ENCODE measurements at regions not wholly inside any gene's neighbourhood (a gene's known extent, or its start where the extent isn't known, plus 50 kb on each side); places are given as distances from the start of the nearest gene placed in this dataset.

DNA sequence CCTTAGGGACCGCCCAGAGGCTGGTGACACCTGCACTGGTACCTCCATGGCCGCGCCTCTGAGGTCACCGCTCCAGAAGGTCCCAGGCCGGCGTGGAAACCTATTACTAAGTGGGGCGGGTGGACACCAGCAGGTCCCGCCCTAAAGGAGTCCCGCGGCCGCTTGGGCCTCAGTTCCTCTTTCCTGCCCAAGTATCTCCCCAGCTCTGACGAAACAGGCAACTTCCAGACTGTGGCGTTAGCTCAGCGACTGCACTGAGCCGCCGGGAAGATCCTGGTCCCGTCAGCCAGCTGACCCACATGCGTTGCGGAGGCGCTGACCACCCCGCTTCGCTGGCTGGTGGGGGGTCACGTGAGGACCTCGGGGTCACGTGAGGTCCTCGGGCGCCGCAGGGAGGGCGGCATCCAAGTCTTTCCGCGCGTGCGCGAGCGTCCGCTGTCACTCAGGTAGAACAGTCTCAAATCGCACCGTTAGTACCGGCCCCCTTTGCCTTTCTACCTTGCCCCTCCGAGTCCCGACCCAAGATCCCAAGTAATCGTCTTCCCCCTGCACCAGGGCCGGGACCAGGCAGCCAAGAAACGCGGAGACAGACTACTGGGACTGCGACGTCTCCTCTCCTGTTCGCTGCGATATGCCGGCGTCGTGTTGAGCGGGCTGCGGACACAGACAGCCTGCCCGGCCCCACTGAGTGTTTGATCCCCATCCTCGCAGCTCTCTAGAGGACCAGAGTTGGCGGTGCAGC, 53.7 kb upstream of the KDM4C start:
- peak; percentile 93 for DNase-seq

- DNase-seq: no peak
Measured at GRCh38 chr9:6702707-6703106, 55.1 kb upstream of the KDM4C start.

- DNase-seq: no peak
Measured at GRCh38 chr9:6696178-6696577, 50.6 kb upstream of the GLDC start.

GRCh38 chr9:6695121-6695814, 49.7 kb upstream of the GLDC start:
- DNase-seq: no peak

All from left hindlimb (tissue), 1 donor.